Hepatocyte (in vitro differentiated cells): ENCODE measurements at regions not wholly inside any gene's neighbourhood (a gene's known extent, or its start where the extent isn't known, plus 50 kb on each side); places are given as distances from the start of the nearest gene placed in this dataset.

Source experiments
- DNase-seq: peaks from one replicate; pipeline ENCODE4 v3.0.0-alpha.2; 2016; ENCODE audit warnings: low spot score
- H2AFZ ChIP-seq: fragments of 200-600 bp; sonication (generic); 2 replicates; pipeline ENCODE4 v1.6.0; 2016; ENCODE audit warnings: antibody characterized with exemption, mild to moderate bottlenecking
- H3K27ac ChIP-seq: fragments of 200-600 bp; sonication (generic); 2 replicates; pipeline ENCODE4 v1.5.1; 2016; ENCODE audit warnings: mild to moderate bottlenecking
- H3K27me3 ChIP-seq: fragments of 200-600 bp; sonication (generic); 2 replicates; pipeline ENCODE4 v1.6.1; 2016
- H3K36me3 ChIP-seq: fragments of 200-600 bp; sonication (generic); replicated peaks from 2 replicates; pipeline ENCODE4 v1.5.1; 2016; ENCODE audit warnings: low read depth; ENCODE audit not compliant: insufficient read depth
- H3K4me1 ChIP-seq: fragments of 200-600 bp; sonication (generic); 2 replicates; pipeline ENCODE4 v1.5.1; 2016; ENCODE audit warnings: mild to moderate bottlenecking, moderate library complexity; ENCODE audit not compliant: insufficient read depth
- H3K4me2 ChIP-seq: fragments of 200-600 bp; sonication (generic); 2 replicates; pipeline ENCODE4 v1.6.0; 2016
- H3K4me3 ChIP-seq: fragments of 200-600 bp; sonication (generic); 2 replicates; pipeline ENCODE4 v1.5.1; 2016; ENCODE audit warnings: mild to moderate bottlenecking
- H3K79me2 ChIP-seq: fragments of 200-600 bp; sonication (generic); 2 replicates; pipeline ENCODE4 v1.6.0; 2017; ENCODE audit warnings: mild to moderate bottlenecking
- H3K9me2 ChIP-seq: fragments of 200-600 bp; sonication (generic); replicated peaks from 2 replicates; pipeline ENCODE4 v1.6.0; 2017; ENCODE audit warnings: mild to moderate bottlenecking; ENCODE audit not compliant: insufficient read depth
- H3K9me3 ChIP-seq: fragments of 200-600 bp; sonication (generic); 2 replicates; pipeline ENCODE4 v1.5.1; 2016; ENCODE audit warnings: low read depth, mild to moderate bottlenecking
- H4K20me1 ChIP-seq: fragments of 200-600 bp; sonication (generic); 2 replicates; pipeline ENCODE4 v1.6.0; 2016; ENCODE audit warnings: mild to moderate bottlenecking; ENCODE audit not compliant: insufficient read depth, poor library complexity, severe bottlenecking
- EZH2 ChIP-seq: fragments of 200-600 bp; sonication (generic); IDR thresholded peaks from 2 replicates; pipeline ENCODE4 v1.6.1; 2016; ENCODE audit warnings: antibody characterized with exemption, mild to moderate bottlenecking, borderline replicate concordance
- EZH2phosphoT487 ChIP-seq: fragments of 200-600 bp; sonication (generic); IDR thresholded peaks from one replicate; pipeline ENCODE4 v1.6.1; 2018; ENCODE audit warnings: antibody characterized with exemption, mild to moderate bottlenecking, low read depth, moderate library complexity; ENCODE audit not compliant: unreplicated experiment, severe bottlenecking
- WGBS: methylation state at CpG from one replicate; pipeline ENCODE4 v1.1.6; 2016; ENCODE audit warnings: low lambda C conversion rate; ENCODE audit errors: missing lambda C conversion rate; 5-methylcytosine and 5-hydroxymethylcytosine counted together
- TF ChIP-seq, protein P1 (sequence below): fragments of 200-600 bp; sonication (generic); IDR thresholded peaks from 2 replicates; pipeline ENCODE4 v1.5.1; 2016; ENCODE audit warnings: antibody characterized with exemption, mild to moderate bottlenecking; ENCODE audit not compliant: poor library complexity

GRCh38 chr2:215833531-215834162 is 179.7 kb downstream of the MREG start:
- Histone ChIP-seq H2AFZ (no peak overlapping the region), H3K27me3 (no peaks in the 10 kb centered on the region), H3K36me3 (no peaks in the 10 kb centered on the region), H3K27ac (peak overlapping the region; percentile 63), H3K9me3 (no peaks in the 10 kb centered on the region), H4K20me1 (no peaks in the 10 kb centered on the region), H3K4me2 (peak overlapping the region; percentile 33), H3K4me1 (peaks cover 24% of the 10 kb centered on the region), H3K4me3 (no peak overlapping the region), H3K9me2 (no peaks in the 10 kb centered on the region), H3K79me2 (no peaks in the 10 kb centered on the region)
- 36% methylated on average over 5 of the region's 5 CpGs for WGBS
- no peak for TF ChIP-seq EZH2phosphoT487
- TF ChIP-seq EZH2 = no peak
- TF ChIP-seq, protein P1, sequence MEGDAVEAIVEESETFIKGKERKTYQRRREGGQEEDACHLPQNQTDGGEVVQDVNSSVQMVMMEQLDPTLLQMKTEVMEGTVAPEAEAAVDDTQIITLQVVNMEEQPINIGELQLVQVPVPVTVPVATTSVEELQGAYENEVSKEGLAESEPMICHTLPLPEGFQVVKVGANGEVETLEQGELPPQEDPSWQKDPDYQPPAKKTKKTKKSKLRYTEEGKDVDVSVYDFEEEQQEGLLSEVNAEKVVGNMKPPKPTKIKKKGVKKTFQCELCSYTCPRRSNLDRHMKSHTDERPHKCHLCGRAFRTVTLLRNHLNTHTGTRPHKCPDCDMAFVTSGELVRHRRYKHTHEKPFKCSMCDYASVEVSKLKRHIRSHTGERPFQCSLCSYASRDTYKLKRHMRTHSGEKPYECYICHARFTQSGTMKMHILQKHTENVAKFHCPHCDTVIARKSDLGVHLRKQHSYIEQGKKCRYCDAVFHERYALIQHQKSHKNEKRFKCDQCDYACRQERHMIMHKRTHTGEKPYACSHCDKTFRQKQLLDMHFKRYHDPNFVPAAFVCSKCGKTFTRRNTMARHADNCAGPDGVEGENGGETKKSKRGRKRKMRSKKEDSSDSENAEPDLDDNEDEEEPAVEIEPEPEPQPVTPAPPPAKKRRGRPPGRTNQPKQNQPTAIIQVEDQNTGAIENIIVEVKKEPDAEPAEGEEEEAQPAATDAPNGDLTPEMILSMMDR = no peak
- peak; percentile 47 for DNase-seq

DNA sequence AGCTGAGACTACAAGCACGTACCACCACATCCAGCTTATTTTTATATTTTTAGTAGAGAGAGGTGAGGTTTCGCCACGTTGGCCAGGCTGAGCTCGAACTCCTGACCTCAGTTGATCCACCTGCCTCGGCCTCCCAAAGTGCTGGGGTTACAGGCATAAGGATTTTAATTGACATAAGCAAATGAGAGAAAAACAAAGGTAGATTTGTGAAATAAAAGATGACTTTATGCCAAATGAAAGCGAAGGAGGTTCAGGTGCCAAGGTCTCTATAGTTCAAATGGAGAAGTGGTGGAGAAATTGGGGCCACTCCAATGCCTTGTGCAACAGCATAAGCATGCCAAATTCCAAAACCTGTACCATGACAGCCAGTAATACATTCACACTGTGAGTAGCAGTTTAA is 180.6 kb downstream of the MREG start:
- no peaks in the 10 kb centered on the region for H3K27me3 ChIP-seq
- DNase-seq = no peak
- H3K79me2 ChIP-seq = no peaks in the 10 kb centered on the region
- H2AFZ ChIP-seq = no peak overlapping the region
- H3K4me2 ChIP-seq = no peak overlapping the region
- no peaks in the 10 kb centered on the region for H3K36me3 ChIP-seq
- no peaks in the 10 kb centered on the region for H4K20me1 ChIP-seq
- H3K4me1 ChIP-seq = peaks cover 24% of the 10 kb centered on the region
- H3K9me2 ChIP-seq = no peaks in the 10 kb centered on the region
- WGBS = 94% methylated on average over 6 of the region's 6 CpGs
- no peak overlapping the region for H3K4me3 ChIP-seq
- TF ChIP-seq, protein P1 = no peak
- TF ChIP-seq EZH2phosphoT487 (no peak), EZH2 (no peak)
- peak overlapping the region; percentile 77 for H3K27ac ChIP-seq
- H3K9me3 ChIP-seq = no peaks in the 10 kb centered on the region

DNA sequence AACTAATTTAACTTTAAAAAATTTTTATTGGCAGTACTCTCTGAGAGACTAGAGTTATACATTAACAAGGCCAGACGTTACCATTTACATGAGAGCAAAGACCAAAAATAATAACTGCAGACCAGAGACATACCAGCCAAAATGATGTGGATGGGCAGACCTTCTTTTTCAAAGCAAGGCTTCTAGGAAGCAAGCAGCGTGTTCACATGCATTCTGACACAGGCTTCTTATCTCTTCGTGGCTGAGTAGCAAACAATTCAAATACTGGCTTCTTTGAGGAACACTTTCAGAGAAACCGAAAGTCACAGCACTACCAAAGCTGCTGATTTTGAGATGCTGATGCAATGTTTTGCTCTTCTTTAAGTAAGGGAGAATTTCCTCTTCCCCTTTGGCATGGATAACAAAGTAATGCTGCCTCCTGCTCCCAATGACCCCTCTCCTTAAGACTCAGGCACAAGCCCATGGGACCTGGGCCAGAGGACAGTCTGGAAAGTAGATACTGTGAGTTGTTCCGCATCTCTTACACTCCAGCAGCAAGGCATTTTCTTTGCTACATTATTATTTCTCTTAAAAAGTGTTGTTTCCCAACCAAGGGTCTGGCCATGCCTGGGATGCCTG is 181.9 kb downstream of the MREG start:
- H3K4me3 ChIP-seq = no peak overlapping the region
- peak; percentile 28 for DNase-seq
- H3K9me3 ChIP-seq = no peaks in the 10 kb centered on the region
- no peaks in the 10 kb centered on the region for H3K79me2 ChIP-seq
- H3K4me1 ChIP-seq = peaks cover 33% of the 10 kb centered on the region
- TF ChIP-seq EZH2 = no peak
- TF ChIP-seq, protein P1 = no peak
- no peak for TF ChIP-seq EZH2phosphoT487
- H3K27me3 ChIP-seq = no peaks in the 10 kb centered on the region
- no peaks in the 10 kb centered on the region for H3K36me3 ChIP-seq
- H2AFZ ChIP-seq = peak overlapping the region; percentile 6
- no peaks in the 10 kb centered on the region for H4K20me1 ChIP-seq
- peak overlapping the region; percentile 61 for H3K4me2 ChIP-seq
- peak overlapping the region; percentile 77 for H3K27ac ChIP-seq
- WGBS = 30% methylated on average over 5 of the region's 5 CpGs
- no peaks in the 10 kb centered on the region for H3K9me2 ChIP-seq
